LHCN-M2 (cell line): ENCODE measurements at regions not wholly inside any gene's neighbourhood (a gene's known extent, or its start where the extent isn't known, plus 50 kb on each side); places are given as distances from the start of the nearest gene placed in this dataset.

Experiments
- DNase-seq: peaks from one replicate; pipeline ENCODE4 v3.0.0-alpha.2; 2012; ENCODE audit warnings: low read depth

GRCh38 chr6:40910260-40910893 is 128.6 kb downstream of the UNC5CL start:
- no peak for DNase-seq

- no peak for DNase-seq
These were observed 129.2 kb downstream of the UNC5CL start for GRCh38 chr6:40909811-40910210.

- peak; percentile 13 for DNase-seq
These were observed 131.8 kb downstream of the UNC5CL start for GRCh38 chr6:40907198-40907701.

GRCh38 chr6:40906759-40907158 is 132.3 kb downstream of the UNC5CL start:
- peak; percentile 24 for DNase-seq

GRCh38 chr6:40904583-40905194 is 134.3 kb downstream of the UNC5CL start:
- no peak for DNase-seq

GRCh38 chr6:40903456-40903855 is 135.6 kb downstream of the UNC5CL start:
- no peak for DNase-seq

- DNase-seq = no peak
These were observed 137.5 kb downstream of the UNC5CL start for GRCh38 chr6:40901322-40902055.

- DNase-seq = no peak
These were observed 138.2 kb downstream of the UNC5CL start for GRCh38 chr6:40900791-40901190.

GRCh38 chr6:40899684-40900155 is 139.3 kb downstream of the UNC5CL start:
- DNase-seq = no peak

- no peak for DNase-seq
These were observed 140.9 kb downstream of the UNC5CL start for GRCh38 chr6:40898073-40898472.

GRCh38 chr6:40897390-40898003 is 141.5 kb downstream of the UNC5CL start:
- no peak for DNase-seq

- no peak for DNase-seq
These were observed 142.3 kb downstream of the UNC5CL start for GRCh38 chr6:40896696-40897095.

GRCh38 chr6:40894962-40895799 is 143.8 kb downstream of the UNC5CL start:
- peak; percentile 55 for DNase-seq

- DNase-seq = no peak
These were observed 146.0 kb downstream of the UNC5CL start for GRCh38 chr6:40893021-40893420.

GRCh38 chr6:40892223-40892622 is 146.8 kb downstream of the UNC5CL start:
- DNase-seq = no peak

- DNase-seq = no peak
These were observed 147.3 kb downstream of the UNC5CL start for GRCh38 chr6:40891686-40892085.

- DNase-seq = no peak
These were observed 147.9 kb downstream of the UNC5CL start for GRCh38 chr6:40891131-40891530.

GRCh38 chr6:40889137-40889832 is 149.7 kb downstream of the UNC5CL start:
- no peak for DNase-seq

- DNase-seq = no peak
These were observed 150.5 kb downstream of the UNC5CL start for GRCh38 chr6:40888456-40888990.

GRCh38 chr6:40887792-40888340 is 151.2 kb downstream of the UNC5CL start:
- no peak for DNase-seq
